ENCODE measurements at regions not wholly inside any gene's neighbourhood (a gene's known extent, or its start where the extent isn't known, plus 50 kb on each side); places are given as distances from the start of the nearest gene placed in this dataset.

- no CpG with 5 or more reads among the region's 1 CpG for WGBS, 2 donors (ENCODE audit: extremely low coverage in 2 of 2, insufficient read length in 2 of 2, insufficient replicate concordance in 1 of 2)
- Histone ChIP-seq H3K27ac (replicated peaks; ENCODE audit: low read length) (no peak overlapping the region), H3K36me3 (replicated peaks in 1 of 2; ENCODE audit: control insufficient read depth in 2 of 2, insufficient read depth in 2 of 2, low read length in 2 of 2) (no peaks in the 10 kb centered on the region), H3K27me3 (ENCODE audit: control insufficient read depth in 3 of 3, insufficient read depth in 3 of 3, low read depth in 1 of 3, low read length in 3 of 3) (no peaks in the 10 kb centered on the region), H2BK15ac (ENCODE audit: low read length) (no peak overlapping the region), H4K91ac (ENCODE audit: low read depth, low read length, poor library complexity) (no peak overlapping the region), H2BK5ac (ENCODE audit: low read length) (no peak overlapping the region), H3K14ac (ENCODE audit: low read length) (no peak overlapping the region), H3K23ac (ENCODE audit: low read depth, low read length, poor library complexity) (no peak overlapping the region), H3K79me1 (ENCODE audit: low read depth, low read length) (no peaks in the 10 kb centered on the region), H3K18ac (ENCODE audit: low read length) (no peak overlapping the region), H3K4me1 (ENCODE audit: control insufficient read depth in 2 of 2, insufficient read depth in 1 of 2, low read depth in 1 of 2, low read length in 2 of 2) (peaks cover 0 to 2% of the 10 kb centered on the region in 2 donors), H2BK12ac (ENCODE audit: low read length) (no peak overlapping the region), H3K4me3 (ENCODE audit: low read length in 2 of 2) (no peak overlapping the region), H3K4me2 (ENCODE audit: insufficient read depth, low read length, poor library complexity, severe bottlenecking) (no peak overlapping the region), H3K4ac (ENCODE audit: low read length) (no peak overlapping the region), H2AK5ac (ENCODE audit: low read depth, low read length) (no peak overlapping the region), H2BK120ac (ENCODE audit: low read depth, low read length) (no peak overlapping the region), H2AFZ (ENCODE audit: low read length) (no peak overlapping the region), H3K9ac (ENCODE audit: low read depth, low read length, poor library complexity) (no peak overlapping the region), H3K9me3 (replicated peaks in 1 of 2; ENCODE audit: control insufficient read depth in 2 of 2, insufficient read depth in 1 of 2, low read depth in 1 of 2, low read length in 2 of 2) (no peaks in the 10 kb centered on the region), H4K8ac (ENCODE audit: low read depth, low read length) (no peak overlapping the region)
- DNase-seq (ENCODE audit: low spot score), result no peak
Observed at GRCh38 chr3:159517105-159517504, 471.5 kb upstream of the IL12A start.

GRCh38 chr3:159520638-159521037, 468.0 kb upstream of the IL12A start:
- no peak overlapping the region for H2BK5ac ChIP-seq (ENCODE audit: low read length)
- no peak overlapping the region for H3K23ac ChIP-seq (ENCODE audit: low read depth, low read length, poor library complexity)
- WGBS, 2 donors (ENCODE audit: extremely low coverage in 2 of 2, insufficient read length in 2 of 2, insufficient replicate concordance in 1 of 2), result no CpG with 5 or more reads among the region's 3 CpGs
- no peaks in the 10 kb centered on the region for H3K27me3 ChIP-seq (ENCODE audit: control insufficient read depth in 3 of 3, insufficient read depth in 3 of 3, low read depth in 1 of 3, low read length in 3 of 3)
- H3K18ac ChIP-seq (ENCODE audit: low read length), result no peak overlapping the region
- no peak overlapping the region for H2BK120ac ChIP-seq (ENCODE audit: low read depth, low read length)
- H2AFZ ChIP-seq (ENCODE audit: low read length), result no peak overlapping the region
- no peaks in the 10 kb centered on the region for H3K9me3 ChIP-seq (replicated peaks in 1 of 2; ENCODE audit: control insufficient read depth in 2 of 2, insufficient read depth in 1 of 2, low read depth in 1 of 2, low read length in 2 of 2)
- no peak for DNase-seq (ENCODE audit: low spot score)
- no peak overlapping the region for H2AK5ac ChIP-seq (ENCODE audit: low read depth, low read length)
- H3K27ac ChIP-seq (replicated peaks; ENCODE audit: low read length), result no peak overlapping the region
- no peaks in the 10 kb centered on the region for H3K79me1 ChIP-seq (ENCODE audit: low read depth, low read length)
- no peak overlapping the region for H3K4me3 ChIP-seq (ENCODE audit: low read length in 2 of 2)
- no peak overlapping the region for H3K4ac ChIP-seq (ENCODE audit: low read length)
- no peaks in the 10 kb centered on the region for H3K36me3 ChIP-seq (replicated peaks in 1 of 2; ENCODE audit: control insufficient read depth in 2 of 2, insufficient read depth in 2 of 2, low read length in 2 of 2)
- H4K91ac ChIP-seq (ENCODE audit: low read depth, low read length, poor library complexity), result no peak overlapping the region
- no peak overlapping the region for H3K14ac ChIP-seq (ENCODE audit: low read length)
- no peak overlapping the region for H3K9ac ChIP-seq (ENCODE audit: low read depth, low read length, poor library complexity)
- H3K4me2 ChIP-seq (ENCODE audit: insufficient read depth, low read length, poor library complexity, severe bottlenecking), result no peak overlapping the region
- H2BK12ac ChIP-seq (ENCODE audit: low read length), result no peak overlapping the region
- no peaks in the 10 kb centered on the region for H3K4me1 ChIP-seq (ENCODE audit: control insufficient read depth in 2 of 2, insufficient read depth in 1 of 2, low read depth in 1 of 2, low read length in 2 of 2)
- H2BK15ac ChIP-seq (ENCODE audit: low read length), result no peak overlapping the region
- H4K8ac ChIP-seq (ENCODE audit: low read depth, low read length), result no peak overlapping the region

- Histone ChIP-seq H3K4ac (ENCODE audit: low read length) (no peak overlapping the region), H2AFZ (ENCODE audit: low read length) (no peak overlapping the region), H3K27me3 (ENCODE audit: control insufficient read depth in 3 of 3, insufficient read depth in 3 of 3, low read depth in 1 of 3, low read length in 3 of 3) (no peaks in the 10 kb centered on the region), H2BK15ac (ENCODE audit: low read length) (no peak overlapping the region), H3K18ac (ENCODE audit: low read length) (no peak overlapping the region), H4K8ac (ENCODE audit: low read depth, low read length) (no peak overlapping the region), H2BK5ac (ENCODE audit: low read length) (no peak overlapping the region), H2BK120ac (ENCODE audit: low read depth, low read length) (no peak overlapping the region), H3K27ac (replicated peaks; ENCODE audit: low read length) (no peak overlapping the region), H3K79me1 (ENCODE audit: low read depth, low read length) (no peaks in the 10 kb centered on the region), H3K4me2 (ENCODE audit: insufficient read depth, low read length, poor library complexity, severe bottlenecking) (no peak overlapping the region), H2AK5ac (ENCODE audit: low read depth, low read length) (no peak overlapping the region), H3K4me3 (ENCODE audit: low read length in 2 of 2) (no peak overlapping the region), H4K91ac (ENCODE audit: low read depth, low read length, poor library complexity) (no peak overlapping the region), H2BK12ac (ENCODE audit: low read length) (no peak overlapping the region), H3K9me3 (replicated peaks in 1 of 2; ENCODE audit: control insufficient read depth in 2 of 2, insufficient read depth in 1 of 2, low read depth in 1 of 2, low read length in 2 of 2) (no peaks in the 10 kb centered on the region), H3K9ac (ENCODE audit: low read depth, low read length, poor library complexity) (no peak overlapping the region), H3K23ac (ENCODE audit: low read depth, low read length, poor library complexity) (no peak overlapping the region), H3K4me1 (ENCODE audit: control insufficient read depth in 2 of 2, insufficient read depth in 1 of 2, low read depth in 1 of 2, low read length in 2 of 2) (no peaks in the 10 kb centered on the region), H3K36me3 (replicated peaks in 1 of 2; ENCODE audit: control insufficient read depth in 2 of 2, insufficient read depth in 2 of 2, low read length in 2 of 2) (no peaks in the 10 kb centered on the region), H3K14ac (ENCODE audit: low read length) (no peak overlapping the region)
- no CpG with 5 or more reads among the region's 3 CpGs for WGBS, 2 donors (ENCODE audit: extremely low coverage in 2 of 2, insufficient read length in 2 of 2, insufficient replicate concordance in 1 of 2)
- DNase-seq (ENCODE audit: low spot score), result no peak
Observed at GRCh38 chr3:159522276-159522675, 466.4 kb upstream of the IL12A start.

GRCh38 chr3:159528251-159528895, 460.3 kb upstream of the IL12A start:
- no CpG with 5 or more reads among the region's 9 CpGs for WGBS, 2 donors (ENCODE audit: extremely low coverage in 2 of 2, insufficient read length in 2 of 2, insufficient replicate concordance in 1 of 2)
- Histone ChIP-seq H3K36me3 (replicated peaks in 1 of 2; ENCODE audit: control insufficient read depth in 2 of 2, insufficient read depth in 2 of 2, low read length in 2 of 2) (no peaks in the 10 kb centered on the region), H3K4ac (ENCODE audit: low read length) (no peak overlapping the region), H2BK5ac (ENCODE audit: low read length) (no peak overlapping the region), H3K9me3 (replicated peaks in 1 of 2; ENCODE audit: control insufficient read depth in 2 of 2, insufficient read depth in 1 of 2, low read depth in 1 of 2, low read length in 2 of 2) (no peaks in the 10 kb centered on the region), H2BK12ac (ENCODE audit: low read length) (no peak overlapping the region), H2AFZ (ENCODE audit: low read length) (no peak overlapping the region), H2BK15ac (ENCODE audit: low read length) (no peak overlapping the region), H3K14ac (ENCODE audit: low read length) (no peak overlapping the region), H3K9ac (ENCODE audit: low read depth, low read length, poor library complexity) (no peak overlapping the region), H3K23ac (ENCODE audit: low read depth, low read length, poor library complexity) (no peak overlapping the region), H3K18ac (ENCODE audit: low read length) (no peak overlapping the region), H3K79me1 (ENCODE audit: low read depth, low read length) (no peaks in the 10 kb centered on the region), H2BK120ac (ENCODE audit: low read depth, low read length) (no peak overlapping the region), H3K4me1 (ENCODE audit: control insufficient read depth in 2 of 2, insufficient read depth in 1 of 2, low read depth in 1 of 2, low read length in 2 of 2) (peaks cover 0 to 1% of the 10 kb centered on the region in 2 donors), H3K4me3 (ENCODE audit: low read length in 2 of 2) (no peak overlapping the region), H3K27ac (replicated peaks; ENCODE audit: low read length) (no peak overlapping the region), H4K8ac (ENCODE audit: low read depth, low read length) (no peak overlapping the region), H3K27me3 (ENCODE audit: control insufficient read depth in 3 of 3, insufficient read depth in 3 of 3, low read depth in 1 of 3, low read length in 3 of 3) (peaks cover 0 to 2% (median 0%) of the 10 kb centered on the region in 3 experiments), H3K4me2 (ENCODE audit: insufficient read depth, low read length, poor library complexity, severe bottlenecking) (no peak overlapping the region), H2AK5ac (ENCODE audit: low read depth, low read length) (no peak overlapping the region), H4K91ac (ENCODE audit: low read depth, low read length, poor library complexity) (no peak overlapping the region)
- DNase-seq (ENCODE audit: low spot score), result no peak

All from neuronal stem cell (in vitro differentiated cells).